HFFc6 (cell line): ENCODE measurements at regions not wholly inside any gene's neighbourhood (a gene's known extent, or its start where the extent isn't known, plus 50 kb on each side); places are given as distances from the start of the nearest gene placed in this dataset.

Experiments
- DNase-seq: peaks from one replicate; pipeline ENCODE4 v3.0.0-alpha.2; 2018
- H3K27ac Mint-ChIP-seq: 2 replicates; pipeline ENCODE4 v1.8.0; 2020; ENCODE audit warnings: mild to moderate bottlenecking, mixed read lengths
- H3K27me3 Mint-ChIP-seq: 2 replicates; pipeline ENCODE4 v1.8.0; 2021; ENCODE audit warnings: mild to moderate bottlenecking, moderate library complexity, mixed read lengths; ENCODE audit not compliant: insufficient read depth
- H3K36me3 Mint-ChIP-seq: 2 replicates; pipeline ENCODE4 v1.8.0; 2021; ENCODE audit warnings: low read depth, mixed read lengths
- H3K4me1 Mint-ChIP-seq: 2 replicates; pipeline ENCODE4 v1.8.0; 2020; ENCODE audit warnings: low read depth, mixed read lengths
- H3K4me3 Mint-ChIP-seq: 2 replicates; pipeline ENCODE4 v1.8.0; 2020; ENCODE audit warnings: mild to moderate bottlenecking, moderate library complexity, mixed read lengths
- H3K9me3 Mint-ChIP-seq: 2 replicates; pipeline ENCODE4 v1.8.0; 2020; ENCODE audit warnings: mild to moderate bottlenecking, mixed read lengths
- TF ChIP-seq, protein P1 (sequence below): fragments of 200-600 bp; sonication (generic); IDR thresholded peaks from 2 replicates; pipeline ENCODE4 v1.5.0; 2021; ENCODE audit warnings: antibody characterized with exemption, mild to moderate bottlenecking

DNA sequence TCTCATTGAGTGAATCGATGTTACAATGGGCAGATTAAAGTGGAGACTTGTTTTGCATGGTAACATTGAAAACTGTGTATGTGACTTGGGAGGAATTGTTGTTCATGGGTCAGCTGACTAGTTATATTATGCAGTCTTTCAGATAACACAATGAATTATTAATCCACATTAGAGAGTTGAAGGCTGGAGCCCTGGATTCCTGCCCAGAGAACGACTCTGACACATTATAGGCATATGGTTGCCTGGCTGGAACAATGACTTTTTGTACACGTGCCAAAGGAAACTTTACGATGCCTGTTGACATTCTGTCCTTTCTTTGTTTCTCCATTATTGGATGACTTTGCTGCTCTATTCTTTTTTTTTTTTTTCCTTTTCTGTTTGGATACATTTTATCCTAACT lies 52.3 kb upstream of the TMEM229A start:
- TF ChIP-seq, protein P1, sequence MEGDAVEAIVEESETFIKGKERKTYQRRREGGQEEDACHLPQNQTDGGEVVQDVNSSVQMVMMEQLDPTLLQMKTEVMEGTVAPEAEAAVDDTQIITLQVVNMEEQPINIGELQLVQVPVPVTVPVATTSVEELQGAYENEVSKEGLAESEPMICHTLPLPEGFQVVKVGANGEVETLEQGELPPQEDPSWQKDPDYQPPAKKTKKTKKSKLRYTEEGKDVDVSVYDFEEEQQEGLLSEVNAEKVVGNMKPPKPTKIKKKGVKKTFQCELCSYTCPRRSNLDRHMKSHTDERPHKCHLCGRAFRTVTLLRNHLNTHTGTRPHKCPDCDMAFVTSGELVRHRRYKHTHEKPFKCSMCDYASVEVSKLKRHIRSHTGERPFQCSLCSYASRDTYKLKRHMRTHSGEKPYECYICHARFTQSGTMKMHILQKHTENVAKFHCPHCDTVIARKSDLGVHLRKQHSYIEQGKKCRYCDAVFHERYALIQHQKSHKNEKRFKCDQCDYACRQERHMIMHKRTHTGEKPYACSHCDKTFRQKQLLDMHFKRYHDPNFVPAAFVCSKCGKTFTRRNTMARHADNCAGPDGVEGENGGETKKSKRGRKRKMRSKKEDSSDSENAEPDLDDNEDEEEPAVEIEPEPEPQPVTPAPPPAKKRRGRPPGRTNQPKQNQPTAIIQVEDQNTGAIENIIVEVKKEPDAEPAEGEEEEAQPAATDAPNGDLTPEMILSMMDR = no peak
- Mint-ChIP-seq H3K36me3 (no peaks in the 10 kb centered on the region), H3K4me3 (no peak overlapping the region), H3K27me3 (no peaks in the 10 kb centered on the region), H3K27ac (no peak overlapping the region), H3K9me3 (peaks cover 22% of the 10 kb centered on the region), H3K4me1 (no peaks in the 10 kb centered on the region)
- no peak for DNase-seq

DNA sequence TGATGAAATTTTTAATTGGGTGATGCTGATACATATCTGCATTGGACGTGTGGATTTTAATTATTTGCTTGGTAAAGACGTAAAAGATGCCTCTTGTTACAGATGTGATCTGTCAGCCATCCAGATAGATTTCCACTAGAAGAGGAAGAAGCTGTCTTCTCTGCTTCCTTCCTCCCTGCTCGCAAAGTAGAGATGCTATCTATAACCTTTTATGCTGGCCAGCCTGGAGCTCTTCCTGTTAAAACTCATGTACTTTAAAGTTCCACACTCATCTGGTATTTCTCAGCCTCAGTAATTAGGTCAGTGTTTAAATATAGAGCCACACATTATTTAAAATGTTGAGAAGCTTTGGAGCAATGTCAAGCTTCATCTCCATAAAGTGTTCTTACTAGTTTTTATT lies 51.2 kb upstream of the TMEM229A start:
- TF ChIP-seq, protein P1 = no peak
- H3K9me3 Mint-ChIP-seq = peaks cover 18% of the 10 kb centered on the region
- H3K4me1 Mint-ChIP-seq = no peaks in the 10 kb centered on the region
- H3K27ac Mint-ChIP-seq = no peak overlapping the region
- no peaks in the 10 kb centered on the region for H3K36me3 Mint-ChIP-seq
- no peak for DNase-seq
- H3K4me3 Mint-ChIP-seq = no peak overlapping the region
- no peaks in the 10 kb centered on the region for H3K27me3 Mint-ChIP-seq
